CD8-positive, alpha-beta memory T cell (primary cell): ENCODE measurements at regions not wholly inside any gene's neighbourhood (a gene's known extent, or its start where the extent isn't known, plus 50 kb on each side); places are given as distances from the start of the nearest gene placed in this dataset.
"Not testable (repeated sequence)": the region's sequence is repeated elsewhere in the genome, so short reads cannot be mapped to it uniquely, and the experiment has no call there.

Experiments used
- CTCF ChIA-PET: fragments of 350-600 bp; sonication (Branson Sonifier 250); formaldehyde crosslinking; loops from one replicate; lab custom pipeline; 2021; ENCODE audit warnings: antibody characterized with exemption; lab: Charles Lee
- POLR2A ChIA-PET: fragments of 350-600 bp; sonication (Branson Sonifier 250); formaldehyde crosslinking; loops from one replicate; lab custom pipeline; 2021; ENCODE audit warnings: antibody characterized with exemption; lab: Charles Lee
- DNase-seq, 5 donors: peaks; one replicate each; pipeline versions ENCODE4 v3.0.0 to v3.0.0-alpha.2; 2020 to 2022; ENCODE audit warnings: mixed read lengths in 1 of 5
- H3K27ac ChIP-seq: one replicate; pipeline ENCODE4 v1.7.0; 2013; ENCODE audit warnings: low read depth, mild to moderate bottlenecking, low read length, moderate library complexity
- H3K27me3 ChIP-seq: 2 replicates; pipeline ENCODE4 v1.7.0; 2013; ENCODE audit warnings: low read length, mild to moderate bottlenecking; ENCODE audit not compliant: insufficient read depth, poor library complexity, severe bottlenecking
- H3K36me3 ChIP-seq: 2 replicates; pipeline ENCODE4 v1.7.0; 2013; ENCODE audit warnings: mild to moderate bottlenecking, low read length, moderate library complexity; ENCODE audit not compliant: insufficient read depth
- H3K4me1 ChIP-seq: 2 replicates; pipeline ENCODE4 v1.7.0; 2013; ENCODE audit warnings: mild to moderate bottlenecking, low read length, moderate library complexity; ENCODE audit not compliant: insufficient read depth
- H3K4me3 ChIP-seq: 2 replicates; pipeline ENCODE4 v1.7.0; 2013; ENCODE audit warnings: mild to moderate bottlenecking, low read length
- H3K9me3 ChIP-seq: 2 replicates; pipeline ENCODE4 v1.7.0; 2013; ENCODE audit warnings: mild to moderate bottlenecking, low read length
- H3K27ac Mint-ChIP-seq, 8 donors: one replicate each; pipeline ENCODE4 v1.8.0; 2020 to 2021; ENCODE audit warnings: mixed read lengths in 8 of 8, mild to moderate bottlenecking in 6 of 8, inconsistent platforms in 3 of 8, moderate library complexity in 3 of 8
- H3K27me3 Mint-ChIP-seq, 2 donors: one replicate each; pipeline ENCODE4 v1.8.0; 2020 to 2021; ENCODE audit warnings: mixed read lengths in 2 of 2, mild to moderate bottlenecking in 1 of 2, moderate library complexity in 1 of 2
- H3K36me3 Mint-ChIP-seq, 3 donors: one replicate each; pipeline ENCODE4 v1.8.0; 2020 to 2021; ENCODE audit warnings: mixed read lengths in 3 of 3, inconsistent platforms in 1 of 3, mild to moderate bottlenecking in 1 of 3
- H3K4me1 Mint-ChIP-seq, 3 donors: one replicate each; pipeline ENCODE4 v1.8.0; 2020 to 2021; ENCODE audit warnings: mixed read lengths in 3 of 3, inconsistent platforms in 1 of 3, mild to moderate bottlenecking in 1 of 3
- H3K4me3 Mint-ChIP-seq, 7 donors: one replicate each; pipeline ENCODE4 v1.8.0; 2020 to 2021; ENCODE audit warnings: mixed read lengths in 7 of 7, mild to moderate bottlenecking in 6 of 7, moderate library complexity in 4 of 7, inconsistent platforms in 2 of 7
- H3K9me3 Mint-ChIP-seq, 5 donors: one replicate each; pipeline ENCODE4 v1.8.0; 2020 to 2022; ENCODE audit warnings: mixed read lengths in 5 of 5, mild to moderate bottlenecking in 3 of 5, moderate library complexity in 2 of 5, inconsistent platforms in 1 of 5

DNA sequence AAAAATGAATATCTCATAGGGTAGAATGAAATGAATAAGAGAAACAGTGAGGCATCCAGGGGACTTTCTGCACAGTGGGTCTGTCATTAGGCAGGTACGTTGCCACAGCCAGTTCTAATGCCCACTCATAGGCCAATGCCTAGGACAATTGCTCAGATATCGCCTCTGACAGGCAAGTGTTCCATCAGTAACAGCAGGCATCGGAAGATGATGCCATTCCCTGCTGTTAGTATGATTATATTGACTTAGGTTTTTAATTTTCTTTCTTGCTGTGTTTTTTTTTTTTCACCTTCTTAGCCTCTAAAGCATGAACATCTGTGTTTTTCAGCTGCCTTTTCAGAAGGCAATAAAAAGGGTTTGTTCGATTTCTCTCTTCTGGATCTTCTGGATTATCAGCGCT lies 90.7 kb downstream of the PRL start:
- no peak overlapping the region for H3K27ac Mint-ChIP-seq
- no peak for DNase-seq
- no peaks in the 10 kb centered on the region for H3K36me3 ChIP-seq
- no peak overlapping the region for H3K4me3 ChIP-seq
- H3K27ac ChIP-seq: no peak overlapping the region
- CTCF ChIA-PET: no interaction called here
- no peaks in the 10 kb centered on the region for H3K27me3 Mint-ChIP-seq
- no peaks in the 10 kb centered on the region for H3K36me3 Mint-ChIP-seq
- H3K27me3 ChIP-seq: no peaks in the 10 kb centered on the region
- no peaks in the 10 kb centered on the region for H3K4me1 Mint-ChIP-seq
- POLR2A ChIA-PET: no interaction called here
- no peaks in the 10 kb centered on the region for H3K4me1 ChIP-seq
- H3K9me3 Mint-ChIP-seq: peaks cover 0 to 11% (median 7%) of the 10 kb centered on the region in 5 donors
- H3K9me3 ChIP-seq: no peaks in the 10 kb centered on the region
- no peak overlapping the region for H3K4me3 Mint-ChIP-seq

DNA sequence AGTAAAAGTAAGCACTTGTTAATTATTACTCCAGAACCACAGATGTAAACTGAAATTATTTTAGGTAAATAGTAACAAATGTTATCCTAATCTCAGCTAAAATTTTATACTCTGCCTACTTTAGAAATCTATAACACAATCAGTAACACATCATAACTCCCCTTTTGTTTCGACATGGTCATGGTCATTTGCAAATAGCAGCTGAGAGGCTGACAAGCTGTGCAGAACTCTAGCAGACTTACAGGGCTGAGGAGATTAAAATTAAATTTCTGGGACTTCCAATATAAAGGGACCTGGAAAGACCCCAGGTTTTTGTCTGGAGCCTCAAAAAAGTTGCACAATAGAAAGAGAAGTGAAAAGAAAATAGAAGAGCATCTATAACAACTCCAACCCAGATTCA lies 88.8 kb downstream of the PRL start:
- Histone ChIP-seq H3K4me1 (no peaks in the 10 kb centered on the region), H3K27ac (no peak overlapping the region), H3K4me3 (no peak overlapping the region), H3K36me3 (no peaks in the 10 kb centered on the region), H3K9me3 (no peaks in the 10 kb centered on the region), H3K27me3 (no peaks in the 10 kb centered on the region)
- Mint-ChIP-seq H3K9me3 (peaks cover 0 to 9% (median 4%) of the 10 kb centered on the region in 5 donors), H3K36me3 (no peaks in the 10 kb centered on the region), H3K4me1 (no peaks in the 10 kb centered on the region), H3K4me3 (no peak overlapping the region), H3K27ac (no peak overlapping the region), H3K27me3 (no peaks in the 10 kb centered on the region)
- DNase-seq: no peak
- POLR2A ChIA-PET: no interaction called here
- CTCF ChIA-PET: no interaction called here

DNA sequence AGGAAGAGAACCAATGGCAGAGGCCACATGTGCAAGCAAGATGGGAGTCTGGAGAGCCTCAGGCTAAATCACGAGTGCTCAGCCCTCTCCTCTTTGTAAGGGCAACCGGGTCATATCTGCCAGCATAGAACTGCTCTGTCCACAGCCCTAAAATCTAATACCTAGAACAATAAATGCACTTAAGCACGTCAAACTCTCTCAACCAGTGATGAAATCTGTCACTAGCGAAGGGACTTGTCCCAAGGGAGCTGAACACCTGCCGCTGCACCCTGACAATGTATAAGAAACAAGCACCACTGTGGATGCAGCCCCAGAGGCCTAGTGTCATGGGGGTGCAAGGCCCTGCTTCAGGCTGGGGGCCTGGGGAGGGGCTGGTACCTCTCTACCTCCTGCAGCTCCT lies 82.5 kb downstream of the PRL start:
- Mint-ChIP-seq H3K27me3 (no peaks in the 10 kb centered on the region), H3K4me1 (no peaks in the 10 kb centered on the region), H3K4me3 (no peak overlapping the region), H3K9me3 (peaks cover 0 to 4% (median 2%) of the 10 kb centered on the region in 5 donors), H3K27ac (no peak overlapping the region), H3K36me3 (no peaks in the 10 kb centered on the region)
- Histone ChIP-seq H3K4me3 (no peak overlapping the region), H3K27me3 (no peaks in the 10 kb centered on the region), H3K36me3 (no peaks in the 10 kb centered on the region), H3K27ac (no peak overlapping the region), H3K9me3 (no peaks in the 10 kb centered on the region), H3K4me1 (no peaks in the 10 kb centered on the region)
- ChIA-PET CTCF (no interaction called here), POLR2A (no interaction called here)
- DNase-seq: no peak

DNA sequence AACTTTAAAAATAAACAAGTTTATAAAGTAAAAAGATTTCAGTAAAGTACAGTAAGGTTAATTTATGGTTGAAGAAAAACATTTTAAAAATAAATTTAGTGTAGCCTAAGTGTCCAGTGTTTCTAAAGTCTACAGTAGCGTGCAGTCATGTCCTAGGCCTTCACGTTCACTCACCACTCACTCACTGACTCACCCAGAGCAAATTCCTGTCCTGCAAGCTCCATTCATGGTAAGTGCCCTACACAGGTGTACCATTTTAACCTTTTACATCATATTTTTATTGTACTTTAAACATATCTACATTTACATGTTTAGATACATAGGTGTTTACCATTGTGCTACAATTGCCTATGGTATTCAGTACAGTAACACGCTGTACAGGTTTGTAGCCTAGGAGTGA lies 81.4 kb downstream of the PRL start:
- H3K4me3 ChIP-seq, H3K4me1 ChIP-seq, H3K36me3 Mint-ChIP-seq, H3K27ac Mint-ChIP-seq, CTCF ChIA-PET, POLR2A ChIA-PET, H3K9me3 Mint-ChIP-seq, H3K36me3 ChIP-seq, H3K9me3 ChIP-seq, H3K27me3 Mint-ChIP-seq, H3K4me1 Mint-ChIP-seq, H3K27ac ChIP-seq, H3K4me3 Mint-ChIP-seq, DNase-seq, H3K27me3 ChIP-seq: not testable (repeated sequence)

DNA sequence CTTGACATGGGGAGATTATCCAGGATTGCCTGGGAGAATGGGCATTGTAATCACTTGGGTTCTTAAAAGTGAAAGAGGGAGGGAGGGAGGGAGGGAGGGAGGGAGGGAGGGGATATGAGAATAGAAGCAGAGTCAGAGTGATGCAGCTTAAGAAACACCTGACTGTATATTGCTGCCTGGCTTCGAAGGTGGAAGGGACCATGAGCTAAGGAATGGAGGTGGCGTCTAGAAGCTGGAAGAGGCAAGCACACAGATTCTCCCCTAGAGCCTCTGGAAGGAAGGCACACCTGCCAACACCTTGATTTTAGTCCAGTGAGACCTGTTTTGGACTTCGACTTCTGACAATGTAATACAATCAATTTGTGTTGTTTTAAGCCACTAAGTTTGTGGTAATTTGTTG lies 78.4 kb downstream of the PRL start:
- Mint-ChIP-seq H3K4me3 (no peak overlapping the region), H3K4me1 (no peaks in the 10 kb centered on the region), H3K9me3 (peaks cover 0 to 10% (median 0%) of the 10 kb centered on the region in 5 donors), H3K36me3 (no peaks in the 10 kb centered on the region), H3K27me3 (no peaks in the 10 kb centered on the region), H3K27ac (no peak overlapping the region)
- no peak for DNase-seq
- ChIA-PET POLR2A (no interaction called here), CTCF (no interaction called here)
- no peaks in the 10 kb centered on the region for H3K36me3 ChIP-seq
- H3K27ac ChIP-seq: no peak overlapping the region
- H3K4me3 ChIP-seq: no peak overlapping the region
- no peaks in the 10 kb centered on the region for H3K27me3 ChIP-seq
- H3K9me3 ChIP-seq: no peaks in the 10 kb centered on the region
- H3K4me1 ChIP-seq: no peaks in the 10 kb centered on the region

DNA sequence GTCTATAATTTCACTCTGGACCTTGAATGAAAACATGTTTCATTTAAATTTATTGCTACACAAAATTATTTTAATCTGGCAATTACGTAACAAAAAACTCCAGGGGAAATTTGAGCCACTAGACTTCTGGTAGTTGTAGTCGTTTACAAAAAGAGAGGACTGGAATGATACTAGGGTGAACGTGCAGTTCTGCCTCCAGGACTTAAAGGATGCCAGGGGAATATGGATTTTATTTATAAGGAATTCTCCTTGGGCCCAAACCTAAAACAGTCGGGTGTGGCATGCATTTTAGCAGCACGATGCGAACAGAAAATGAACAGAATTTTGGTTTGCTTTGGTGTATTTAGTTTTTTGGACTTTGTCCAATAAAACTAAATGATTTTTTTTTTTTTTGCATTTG lies 76.9 kb downstream of the PRL start:
- no peaks in the 10 kb centered on the region for H3K36me3 ChIP-seq
- POLR2A ChIA-PET: no interaction called here
- no peaks in the 10 kb centered on the region for H3K36me3 Mint-ChIP-seq
- no peak overlapping the region for H3K27ac ChIP-seq
- H3K27me3 Mint-ChIP-seq: no peaks in the 10 kb centered on the region
- no peak overlapping the region for H3K4me3 ChIP-seq
- no peaks in the 10 kb centered on the region for H3K4me1 Mint-ChIP-seq
- no peaks in the 10 kb centered on the region for H3K27me3 ChIP-seq
- peaks cover 0 to 6% (median 0%) of the 10 kb centered on the region in 5 donors for H3K9me3 Mint-ChIP-seq
- no peak overlapping the region for H3K4me3 Mint-ChIP-seq
- CTCF ChIA-PET: interaction anchor here (0.6 kb wide), 1 partner anchor 1282 kb away, joined by 3 read pairs; no protein-coding TSS in a partner anchor
- DNase-seq: no peak
- H3K9me3 ChIP-seq: no peaks in the 10 kb centered on the region
- H3K4me1 ChIP-seq: no peaks in the 10 kb centered on the region
- H3K27ac Mint-ChIP-seq: no peak overlapping the region

DNA sequence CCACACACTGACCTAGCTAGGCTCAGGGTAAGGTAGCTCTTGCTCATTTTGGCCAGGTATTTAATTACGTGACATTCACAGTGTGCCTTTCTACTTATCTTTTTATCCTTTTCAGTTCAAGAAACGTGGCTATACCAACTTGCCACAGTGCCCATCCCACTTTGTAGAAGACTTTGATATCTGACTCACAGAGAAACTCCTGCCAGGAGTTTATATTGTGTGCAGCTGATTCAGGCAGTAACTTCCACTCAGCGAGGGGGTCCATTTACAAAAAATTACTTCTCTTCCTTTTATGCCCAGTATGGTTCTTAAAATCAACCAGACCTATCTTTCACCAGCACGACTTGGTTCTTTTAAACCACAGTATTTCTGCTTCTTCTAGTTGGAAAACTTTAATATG lies 75.6 kb downstream of the PRL start:
- H3K27ac Mint-ChIP-seq: no peak overlapping the region
- Histone ChIP-seq H3K9me3 (no peaks in the 10 kb centered on the region), H3K36me3 (no peaks in the 10 kb centered on the region), H3K27ac (no peak overlapping the region), H3K27me3 (no peaks in the 10 kb centered on the region), H3K4me3 (no peak overlapping the region), H3K4me1 (no peaks in the 10 kb centered on the region)
- H3K27me3 Mint-ChIP-seq: no peaks in the 10 kb centered on the region
- H3K9me3 Mint-ChIP-seq: peaks cover 0 to 6% (median 0%) of the 10 kb centered on the region in 5 donors
- no peaks in the 10 kb centered on the region for H3K4me1 Mint-ChIP-seq
- DNase-seq: no peak
- ChIA-PET POLR2A (no interaction called here), CTCF (no interaction called here)
- H3K4me3 Mint-ChIP-seq: no peak overlapping the region
- no peaks in the 10 kb centered on the region for H3K36me3 Mint-ChIP-seq

DNA sequence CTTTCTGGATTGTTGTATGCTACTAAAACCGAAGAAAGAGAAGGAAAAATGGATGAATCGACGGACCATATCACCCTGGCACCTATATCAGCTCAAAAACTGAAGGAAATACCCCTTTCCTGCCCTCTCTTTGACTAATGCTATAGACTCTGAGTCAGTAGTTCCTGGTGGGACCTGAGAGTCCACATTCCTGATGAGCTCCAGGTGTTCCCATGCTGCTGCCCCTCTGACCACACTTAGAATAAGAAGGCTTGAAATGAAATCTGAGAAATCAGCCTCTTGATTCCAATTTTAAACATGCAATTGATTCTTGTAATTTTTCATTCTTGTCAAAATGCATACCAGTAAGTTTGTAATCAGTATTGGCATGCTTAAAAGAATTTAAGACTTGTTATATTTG lies 75.2 kb downstream of the PRL start:
- Mint-ChIP-seq H3K4me3 (no peak overlapping the region), H3K4me1 (no peaks in the 10 kb centered on the region), H3K27ac (no peak overlapping the region), H3K36me3 (no peaks in the 10 kb centered on the region), H3K27me3 (no peaks in the 10 kb centered on the region), H3K9me3 (peaks cover 0 to 9% (median 0%) of the 10 kb centered on the region in 5 donors)
- CTCF ChIA-PET: no interaction called here
- no peak for DNase-seq
- POLR2A ChIA-PET: no interaction called here
- no peak overlapping the region for H3K4me3 ChIP-seq
- no peaks in the 10 kb centered on the region for H3K4me1 ChIP-seq
- H3K9me3 ChIP-seq: no peaks in the 10 kb centered on the region
- no peaks in the 10 kb centered on the region for H3K36me3 ChIP-seq
- H3K27ac ChIP-seq: no peak overlapping the region
- no peaks in the 10 kb centered on the region for H3K27me3 ChIP-seq

DNA sequence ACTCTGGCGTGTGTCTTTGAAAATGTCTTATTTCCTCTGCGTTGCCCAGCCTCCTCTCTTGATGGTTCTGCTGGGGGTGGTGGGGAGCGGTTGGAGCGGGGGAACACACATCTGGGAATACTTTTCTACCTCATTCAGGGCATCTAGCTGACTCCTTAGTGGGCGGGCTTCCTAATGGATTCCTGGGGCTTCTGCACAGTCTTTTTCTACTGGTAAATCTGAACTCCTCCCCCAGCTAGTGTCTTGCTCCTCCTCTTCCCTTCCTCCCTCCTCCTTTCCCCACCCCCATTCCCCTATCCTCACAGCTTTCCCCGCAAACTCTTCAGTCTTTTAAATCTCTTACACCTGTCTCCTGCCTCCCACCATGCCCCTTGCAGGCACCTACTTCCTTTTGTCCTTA lies 74.4 kb downstream of the PRL start:
- POLR2A ChIA-PET: no interaction called here
- H3K4me3 Mint-ChIP-seq: no peak overlapping the region
- Histone ChIP-seq H3K27ac (no peak overlapping the region), H3K27me3 (no peaks in the 10 kb centered on the region), H3K4me3 (no peak overlapping the region), H3K4me1 (no peaks in the 10 kb centered on the region), H3K9me3 (no peaks in the 10 kb centered on the region), H3K36me3 (no peaks in the 10 kb centered on the region)
- DNase-seq: no peak
- CTCF ChIA-PET: no interaction called here
- H3K27ac Mint-ChIP-seq: no peak overlapping the region
- H3K4me1 Mint-ChIP-seq: no peaks in the 10 kb centered on the region
- H3K9me3 Mint-ChIP-seq: peaks cover 0 to 11% (median 0%) of the 10 kb centered on the region in 5 donors
- H3K27me3 Mint-ChIP-seq: no peaks in the 10 kb centered on the region
- no peaks in the 10 kb centered on the region for H3K36me3 Mint-ChIP-seq
